HEK293 (cell line): ENCODE measurements at regions not wholly inside any gene's neighbourhood (a gene's known extent, or its start where the extent isn't known, plus 50 kb on each side); places are given as distances from the start of the nearest gene placed in this dataset.

Source experiments
- CTCF ChIA-PET: fragments of 350-600 bp; formaldehyde crosslinking; extraction: SDS; loops from one replicate; lab custom pipeline; 2021; ENCODE audit warnings: antibody characterized with exemption; lab: Yijun Ruan, JAX
- POLR2A ChIA-PET: fragments of 300-600 bp; formaldehyde crosslinking; extraction: SDS; loops from one replicate; lab custom pipeline; 2020; ENCODE audit warnings: antibody characterized with exemption, inconsistent platforms; lab: Yijun Ruan, JAX
- H3K27ac ChIP-seq: fragments of 200-500 bp; sonication (Bioruptor generic); 2 replicates; pipeline ENCODE4 v1.5.1; 2014; ENCODE audit warnings: low read depth, low read length, control low read depth, inconsistent platforms; ENCODE audit errors: extremely low read depth
- H3K36me3 ChIP-seq, 2 experiments: fragments of 200-500 bp in 1 of 2; sonication (Bioruptor generic) in 1 of 2; 1 replicate in 1 of 2; 2 replicates in 1 of 2; pipeline ENCODE4 v1.5.1; 2014 to 2017; ENCODE audit warnings: inconsistent platforms in 2 of 2, low read length in 2 of 2; ENCODE audit not compliant: control insufficient read depth in 2 of 2, insufficient read depth in 1 of 2
- H3K4me1 ChIP-seq: fragments of 200-500 bp; sonication (Bioruptor generic); 2 replicates; pipeline ENCODE4 v1.5.1; 2014; ENCODE audit warnings: mild to moderate bottlenecking, low read length, inconsistent platforms; ENCODE audit not compliant: control insufficient read depth, insufficient read depth
- H3K4me3 ChIP-seq: 2 replicates; pipeline ENCODE4 v1.5.1; 2011; ENCODE audit warnings: low read depth, mild to moderate bottlenecking, control low read depth, low read length, moderate library complexity
- H3K9me3 ChIP-seq: fragments of 200-500 bp; sonication (Bioruptor generic); 2 replicates; pipeline ENCODE4 v1.5.1; 2014; ENCODE audit warnings: low read depth, low read length, inconsistent platforms; ENCODE audit not compliant: control insufficient read depth, insufficient read depth
- BCL11A ChIP-seq: fragments of 450-650 bp; formaldehyde crosslinking; IDR thresholded peaks from 2 replicates; pipeline ENCODE4 v1.5.1; 2016; ENCODE audit warnings: low read depth, missing biosample characterization, missing genetic modification characterization
- HOXD13 ChIP-seq: sonication (generic); formaldehyde crosslinking; IDR thresholded peaks from 2 replicates; pipeline ENCODE4 v1.8.0; 2022; ENCODE audit warnings: missing genetic modification reagents, borderline replicate concordance
- OVOL3 ChIP-seq: fragments of 450-650 bp; formaldehyde crosslinking; IDR thresholded peaks from 2 replicates; pipeline ENCODE4 v1.5.1; 2016; ENCODE audit warnings: missing biosample characterization, missing genetic modification characterization
- SP2 ChIP-seq: fragments of 450-650 bp; formaldehyde crosslinking; IDR thresholded peaks from 2 replicates; pipeline ENCODE4 v1.5.1; 2016; ENCODE audit warnings: missing biosample characterization, missing genetic modification characterization
- SP7 ChIP-seq: fragments of 450-650 bp; formaldehyde crosslinking; IDR thresholded peaks from 2 replicates; pipeline ENCODE4 v1.5.1; 2016; ENCODE audit warnings: missing biosample characterization, missing genetic modification characterization
- TCF7L2 ChIP-seq: IDR thresholded peaks from 2 replicates; pipeline ENCODE4 v1.6.1; 2011; ENCODE audit warnings: low read depth, mild to moderate bottlenecking, inconsistent platforms, low read length, moderate library complexity, borderline replicate concordance
- YY2 ChIP-seq: fragments of 450-650 bp; formaldehyde crosslinking; IDR thresholded peaks from 2 replicates; pipeline ENCODE4 v1.5.1; 2016; ENCODE audit warnings: missing biosample characterization, missing genetic modification characterization
- ZBTB17 ChIP-seq: fragments of 450-650 bp; formaldehyde crosslinking; IDR thresholded peaks from 2 replicates; pipeline ENCODE4 v1.5.1; 2016; ENCODE audit warnings: missing biosample characterization, missing genetic modification characterization
- ZBTB48 ChIP-seq: fragments of 450-650 bp; formaldehyde crosslinking; IDR thresholded peaks from 2 replicates; pipeline ENCODE4 v1.5.1; 2016; ENCODE audit warnings: missing biosample characterization, missing genetic modification characterization
- ZIC2 ChIP-seq: fragments of 450-650 bp; formaldehyde crosslinking; IDR thresholded peaks from 2 replicates; pipeline ENCODE4 v1.5.1; 2016; ENCODE audit warnings: missing biosample characterization, missing genetic modification characterization
- ZNF114 ChIP-seq: fragments of 450-650 bp; formaldehyde crosslinking; IDR thresholded peaks from 2 replicates; pipeline ENCODE4 v1.5.0; 2017; ENCODE audit warnings: missing biosample characterization, missing genetic modification characterization
- ZNF133 ChIP-seq: fragments of 450-650 bp; formaldehyde crosslinking; IDR thresholded peaks from 2 replicates; pipeline ENCODE4 v1.5.1; 2016; ENCODE audit warnings: missing biosample characterization, missing genetic modification characterization
- ZNF157 ChIP-seq: fragments of 450-650 bp; formaldehyde crosslinking; IDR thresholded peaks from 2 replicates; pipeline ENCODE4 v1.5.1; 2016; ENCODE audit warnings: missing biosample characterization, missing genetic modification characterization
- ZNF202 ChIP-seq: fragments of 450-650 bp; formaldehyde crosslinking; IDR thresholded peaks from 2 replicates; pipeline ENCODE4 v1.5.1; 2016; ENCODE audit warnings: missing biosample characterization, missing genetic modification characterization, borderline replicate concordance
- ZNF239 ChIP-seq: fragments of 450-650 bp; formaldehyde crosslinking; IDR thresholded peaks from 2 replicates; pipeline ENCODE4 v1.5.1; 2016; ENCODE audit warnings: missing biosample characterization, missing genetic modification characterization
- ZNF350 ChIP-seq: fragments of 450-650 bp; formaldehyde crosslinking; IDR thresholded peaks from 2 replicates; pipeline ENCODE4 v1.5.0; 2017; ENCODE audit warnings: missing biosample characterization, mild to moderate bottlenecking, missing genetic modification characterization
- ZNF391 ChIP-seq: fragments of 450-650 bp; formaldehyde crosslinking; IDR thresholded peaks from 2 replicates; pipeline ENCODE4 v1.5.1; 2016; ENCODE audit warnings: low read depth, missing biosample characterization, missing genetic modification characterization, borderline replicate concordance
- ZNF423 ChIP-seq: fragments of 450-650 bp; formaldehyde crosslinking; IDR thresholded peaks from 2 replicates; pipeline ENCODE4 v1.5.1; 2016; ENCODE audit warnings: missing biosample characterization, missing genetic modification characterization
- ZNF426 ChIP-seq: fragments of 450-650 bp; formaldehyde crosslinking; IDR thresholded peaks from 2 replicates; pipeline ENCODE4 v1.5.1; 2017; ENCODE audit warnings: missing biosample characterization, missing genetic modification characterization, mild to moderate bottlenecking, inconsistent platforms, moderate library complexity
- ZNF501 ChIP-seq: fragments of 450-650 bp; formaldehyde crosslinking; IDR thresholded peaks from 2 replicates; pipeline ENCODE4 v1.5.1; 2016; ENCODE audit warnings: missing biosample characterization, missing genetic modification characterization
- ZNF549 ChIP-seq: fragments of 450-650 bp; IDR thresholded peaks from 2 replicates; pipeline ENCODE4 v1.5.1; 2018; ENCODE audit warnings: missing biosample characterization, missing genetic modification characterization, mild to moderate bottlenecking, inconsistent platforms, moderate library complexity
- ZNF585B ChIP-seq: fragments of 450-650 bp; formaldehyde crosslinking; IDR thresholded peaks from 2 replicates; pipeline ENCODE4 v1.5.1; 2016; ENCODE audit warnings: missing biosample characterization, missing genetic modification characterization
- ZNF777 ChIP-seq: fragments of 450-650 bp; formaldehyde crosslinking; IDR thresholded peaks from 2 replicates; pipeline ENCODE4 v1.5.1; 2017; ENCODE audit warnings: missing biosample characterization, missing genetic modification characterization, borderline replicate concordance
- ZSCAN23 ChIP-seq: fragments of 450-650 bp; formaldehyde crosslinking; IDR thresholded peaks from 2 replicates; pipeline ENCODE4 v1.5.1; 2016; ENCODE audit warnings: missing biosample characterization, missing genetic modification characterization
- TF ChIP-seq, protein P1 (sequence below): sonication (generic); formaldehyde crosslinking; IDR thresholded peaks from 2 replicates; pipeline ENCODE4 v1.8.1; 2022; ENCODE audit warnings: mild to moderate bottlenecking, moderate library complexity, missing genetic modification reagents
- TF ChIP-seq, protein P2 (sequence below): fragments of 450-650 bp; formaldehyde crosslinking; IDR thresholded peaks from 2 replicates; pipeline ENCODE4 v1.5.1; 2016; ENCODE audit warnings: missing biosample characterization, missing genetic modification characterization
- TF ChIP-seq, protein P3 (sequence below): fragments of 450-650 bp; formaldehyde crosslinking; IDR thresholded peaks from 2 replicates; pipeline ENCODE4 v1.5.1; 2017; ENCODE audit warnings: missing biosample characterization, missing genetic modification characterization

DNA sequence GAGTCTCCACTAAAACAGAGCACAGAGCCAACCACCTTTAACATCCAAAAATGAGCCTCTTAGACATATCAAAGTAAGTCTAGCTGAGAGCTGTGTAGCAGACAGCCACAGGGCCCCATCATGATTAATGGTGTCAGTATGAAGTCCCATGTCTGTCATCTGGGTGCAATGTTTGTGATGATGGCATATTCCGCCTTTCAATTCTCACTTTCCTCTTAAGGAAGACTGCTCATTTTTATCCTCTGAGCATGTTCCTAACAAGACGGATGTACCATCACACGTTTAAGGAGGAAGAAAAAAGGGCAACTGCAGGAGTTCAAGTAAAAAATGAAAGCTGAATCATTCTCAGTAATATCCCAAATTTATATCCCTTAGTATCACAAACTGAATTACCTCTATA is 85.8 kb upstream of the KCNMB2 start:
- no peak overlapping the region for H3K4me3 ChIP-seq
- no peaks in the 10 kb centered on the region for H3K4me1 ChIP-seq
- no peak for TF ChIP-seq ZNF202 (tag by site-specific recombination)
- no peak for TF ChIP-seq ZNF114 (tag by site-specific recombination)
- TF ChIP-seq ZSCAN23 (tag by site-specific recombination): no peak
- no peak for TF ChIP-seq ZNF133 (tag by site-specific recombination)
- no peak for TF ChIP-seq ZBTB48 (tag by site-specific recombination)
- TF ChIP-seq ZNF350: no peak
- TF ChIP-seq, protein P1, sequence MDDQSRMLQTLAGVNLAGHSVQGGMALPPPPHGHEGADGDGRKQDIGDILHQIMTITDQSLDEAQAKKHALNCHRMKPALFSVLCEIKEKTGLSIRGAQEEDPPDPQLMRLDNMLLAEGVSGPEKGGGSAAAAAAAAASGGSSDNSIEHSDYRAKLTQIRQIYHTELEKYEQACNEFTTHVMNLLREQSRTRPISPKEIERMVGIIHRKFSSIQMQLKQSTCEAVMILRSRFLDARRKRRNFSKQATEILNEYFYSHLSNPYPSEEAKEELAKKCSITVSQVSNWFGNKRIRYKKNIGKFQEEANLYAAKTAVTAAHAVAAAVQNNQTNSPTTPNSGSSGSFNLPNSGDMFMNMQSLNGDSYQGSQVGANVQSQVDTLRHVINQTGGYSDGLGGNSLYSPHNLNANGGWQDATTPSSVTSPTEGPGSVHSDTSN (CRISPR knock-in tag): no peak
- TF ChIP-seq SP2 (tag by site-specific recombination): no peak
- no peak for TF ChIP-seq TCF7L2
- CTCF ChIA-PET: no interaction called here
- POLR2A ChIA-PET: no interaction called here
- no peak overlapping the region for H3K27ac ChIP-seq
- H3K9me3 ChIP-seq: no peaks in the 10 kb centered on the region
- H3K36me3 ChIP-seq: no peaks in the 10 kb centered on the region

DNA sequence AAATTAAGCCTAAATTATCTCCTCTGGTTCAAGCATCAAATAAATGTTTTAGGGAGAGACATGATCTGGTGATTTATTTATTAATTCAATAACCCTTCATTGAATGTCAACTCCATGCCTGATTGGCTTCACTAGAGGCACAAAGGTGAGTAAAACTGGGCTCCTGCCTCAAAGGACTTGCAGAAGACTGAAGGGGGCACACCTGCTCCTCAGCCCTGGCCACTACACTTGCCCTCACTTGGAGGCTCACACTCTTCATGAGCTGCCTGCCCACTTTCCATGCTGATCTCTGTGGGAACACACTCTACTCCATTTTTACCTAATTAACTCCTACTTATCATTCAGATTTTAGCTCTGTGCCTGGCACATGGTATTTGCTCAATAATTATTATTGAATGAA is 84.4 kb upstream of the KCNMB2 start:
- Histone ChIP-seq H3K27ac (no peak overlapping the region), H3K36me3 (no peaks in the 10 kb centered on the region)
- POLR2A ChIA-PET: no interaction called here
- TF ChIP-seq HOXD13 (CRISPR knock-in tag) (no peak), ZNF391 (no peak), ZNF777 (tag by site-specific recombination) (no peak), ZNF501 (tag by site-specific recombination) (no peak), ZNF157 (tag by site-specific recombination) (no peak), ZNF423 (tag by site-specific recombination) (no peak), YY2 (tag by site-specific recombination) (no peak), ZNF426 (tag by site-specific recombination) (no peak), ZNF549 (tag by site-specific recombination) (no peak), BCL11A (tag by site-specific recombination) (no peak), SP7 (tag by site-specific recombination) (no peak)
- TF ChIP-seq, all 188 proteins: peak for 0
- no peaks in the 10 kb centered on the region for H3K4me1 ChIP-seq
- CTCF ChIA-PET: interaction anchor here (0.5 kb wide), 1 partner anchor 302 kb away, joined by 3 read pairs; no protein-coding TSS in a partner anchor
- no peak overlapping the region for H3K4me3 ChIP-seq
- no peaks in the 10 kb centered on the region for H3K9me3 ChIP-seq

DNA sequence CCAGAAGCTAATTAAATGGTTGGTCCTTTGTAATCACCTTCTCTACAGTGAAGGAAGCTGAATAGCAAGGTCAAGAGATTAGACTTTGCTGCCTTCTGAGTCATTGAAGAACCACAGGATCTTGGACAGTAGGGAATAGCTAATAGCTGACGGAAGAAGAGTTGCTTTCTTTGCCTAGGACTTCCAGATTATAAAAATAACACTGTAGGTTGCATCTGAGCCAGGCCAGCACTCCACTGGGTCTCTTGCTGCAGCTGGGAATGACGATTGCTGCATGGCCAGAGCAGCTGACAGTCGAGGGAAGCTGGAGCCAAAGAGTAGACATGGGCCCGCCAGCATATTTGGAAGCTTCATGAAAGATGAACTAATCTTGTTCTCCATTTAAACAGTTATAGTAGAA is 81.5 kb upstream of the KCNMB2 start:
- Histone ChIP-seq H3K36me3 (no peaks in the 10 kb centered on the region), H3K4me3 (no peak overlapping the region), H3K4me1 (no peaks in the 10 kb centered on the region), H3K9me3 (no peaks in the 10 kb centered on the region), H3K27ac (no peak overlapping the region)
- ChIA-PET CTCF (interaction anchor here (0.5 kb wide), 1 partner anchor 297 kb away, joined by 3 read pairs; no protein-coding TSS in a partner anchor), POLR2A (no interaction called here)
- TF ChIP-seq, protein P2, sequence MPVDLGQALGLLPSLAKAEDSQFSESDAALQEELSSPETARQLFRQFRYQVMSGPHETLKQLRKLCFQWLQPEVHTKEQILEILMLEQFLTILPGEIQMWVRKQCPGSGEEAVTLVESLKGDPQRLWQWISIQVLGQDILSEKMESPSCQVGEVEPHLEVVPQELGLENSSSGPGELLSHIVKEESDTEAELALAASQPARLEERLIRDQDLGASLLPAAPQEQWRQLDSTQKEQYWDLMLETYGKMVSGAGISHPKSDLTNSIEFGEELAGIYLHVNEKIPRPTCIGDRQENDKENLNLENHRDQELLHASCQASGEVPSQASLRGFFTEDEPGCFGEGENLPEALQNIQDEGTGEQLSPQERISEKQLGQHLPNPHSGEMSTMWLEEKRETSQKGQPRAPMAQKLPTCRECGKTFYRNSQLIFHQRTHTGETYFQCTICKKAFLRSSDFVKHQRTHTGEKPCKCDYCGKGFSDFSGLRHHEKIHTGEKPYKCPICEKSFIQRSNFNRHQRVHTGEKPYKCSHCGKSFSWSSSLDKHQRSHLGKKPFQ: no peak
- TF ChIP-seq ZNF585B: no peak
- no peak for TF ChIP-seq ZIC2 (tag by site-specific recombination)
- no peak for TF ChIP-seq ZBTB17 (tag by site-specific recombination)
- TF ChIP-seq, protein P3, sequence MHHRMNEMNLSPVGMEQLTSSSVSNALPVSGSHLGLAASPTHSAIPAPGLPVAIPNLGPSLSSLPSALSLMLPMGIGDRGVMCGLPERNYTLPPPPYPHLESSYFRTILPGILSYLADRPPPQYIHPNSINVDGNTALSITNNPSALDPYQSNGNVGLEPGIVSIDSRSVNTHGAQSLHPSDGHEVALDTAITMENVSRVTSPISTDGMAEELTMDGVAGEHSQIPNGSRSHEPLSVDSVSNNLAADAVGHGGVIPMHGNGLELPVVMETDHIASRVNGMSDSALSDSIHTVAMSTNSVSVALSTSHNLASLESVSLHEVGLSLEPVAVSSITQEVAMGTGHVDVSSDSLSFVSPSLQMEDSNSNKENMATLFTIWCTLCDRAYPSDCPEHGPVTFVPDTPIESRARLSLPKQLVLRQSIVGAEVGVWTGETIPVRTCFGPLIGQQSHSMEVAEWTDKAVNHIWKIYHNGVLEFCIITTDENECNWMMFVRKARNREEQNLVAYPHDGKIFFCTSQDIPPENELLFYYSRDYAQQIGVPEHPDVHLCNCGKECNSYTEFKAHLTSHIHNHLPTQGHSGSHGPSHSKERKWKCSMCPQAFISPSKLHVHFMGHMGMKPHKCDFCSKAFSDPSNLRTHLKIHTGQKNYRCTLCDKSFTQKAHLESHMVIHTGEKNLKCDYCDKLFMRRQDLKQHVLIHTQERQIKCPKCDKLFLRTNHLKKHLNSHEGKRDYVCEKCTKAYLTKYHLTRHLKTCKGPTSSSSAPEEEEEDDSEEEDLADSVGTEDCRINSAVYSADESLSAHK (tag by site-specific recombination): no peak
- TF ChIP-seq ZNF239 (tag by site-specific recombination): no peak
- TF ChIP-seq OVOL3: no peak
- TF ChIP-seq ZNF501 (tag by site-specific recombination): no peak
